ENCODE measurements at regions not wholly inside any gene's neighbourhood (a gene's known extent, or its start where the extent isn't known, plus 50 kb on each side); places are given as distances from the start of the nearest gene placed in this dataset.

DNA sequence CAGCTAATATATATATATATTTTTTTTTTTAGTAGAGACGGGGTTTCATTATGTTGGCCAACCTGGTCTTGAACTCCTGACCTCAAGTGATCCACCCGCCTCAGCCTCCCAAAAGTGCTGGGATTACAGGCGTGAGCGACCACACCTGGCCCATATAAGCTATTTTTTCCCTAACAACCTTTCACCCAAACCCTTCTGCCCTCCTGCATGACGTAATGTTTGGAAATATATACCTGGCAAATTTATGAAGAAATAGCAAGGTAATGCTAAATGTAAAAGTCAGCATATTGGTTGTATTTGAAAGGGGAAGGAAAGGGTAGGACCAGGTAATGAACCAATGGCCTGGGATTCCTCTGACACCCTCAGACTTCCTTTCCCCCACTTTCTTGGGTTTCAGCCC is 325.5 kb upstream of the ARID1B start:
- H3K4me1 ChIP-seq (ENCODE audit: control insufficient read depth in 1 of 2, insufficient read depth in 2 of 2, low read length in 2 of 2) = no peaks in the 10 kb centered on the region
- intact Hi-C loops (cut with micrococcal nuclease) = no loop called here
- CTCF ChIA-PET = no interaction called here

More for the DNA sequence above, 325.5 kb upstream of the ARID1B start:
- H3K4me2 ChIP-seq (ENCODE audit: low read length) = no peak overlapping the region
- TF ChIP-seq FOSL1 (IDR thresholded peaks at IDR 0.05; ENCODE audit: low read depth) (no peak), CEBPB (IDR thresholded peaks at IDR 0.05; ENCODE audit: low read depth) (no peak), JUND (IDR thresholded peaks at IDR 0.05) (no peak), RAD21 (IDR thresholded peaks at IDR 0.05; ENCODE audit: low read depth) (no peak), TCF7L2 (IDR thresholded peaks at IDR 0.05; ENCODE audit: borderline replicate concordance, extremely low read depth, insufficient read depth, insufficient read length) (no peak), SP1 (IDR thresholded peaks at IDR 0.05; ENCODE audit: low read depth) (no peak), YY1 (IDR thresholded peaks at IDR 0.05; ENCODE audit: extremely low read depth, insufficient replicate concordance, low read depth, low read length) (no peak), SIN3A (IDR thresholded peaks at IDR 0.05; ENCODE audit: low read depth) (no peak)
- TF ChIP-seq, protein P1, sequence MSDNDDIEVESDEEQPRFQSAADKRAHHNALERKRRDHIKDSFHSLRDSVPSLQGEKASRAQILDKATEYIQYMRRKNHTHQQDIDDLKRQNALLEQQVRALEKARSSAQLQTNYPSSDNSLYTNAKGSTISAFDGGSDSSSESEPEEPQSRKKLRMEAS (IDR thresholded peaks at IDR 0.05) = no peak
- TF ChIP-seq, protein P2, sequence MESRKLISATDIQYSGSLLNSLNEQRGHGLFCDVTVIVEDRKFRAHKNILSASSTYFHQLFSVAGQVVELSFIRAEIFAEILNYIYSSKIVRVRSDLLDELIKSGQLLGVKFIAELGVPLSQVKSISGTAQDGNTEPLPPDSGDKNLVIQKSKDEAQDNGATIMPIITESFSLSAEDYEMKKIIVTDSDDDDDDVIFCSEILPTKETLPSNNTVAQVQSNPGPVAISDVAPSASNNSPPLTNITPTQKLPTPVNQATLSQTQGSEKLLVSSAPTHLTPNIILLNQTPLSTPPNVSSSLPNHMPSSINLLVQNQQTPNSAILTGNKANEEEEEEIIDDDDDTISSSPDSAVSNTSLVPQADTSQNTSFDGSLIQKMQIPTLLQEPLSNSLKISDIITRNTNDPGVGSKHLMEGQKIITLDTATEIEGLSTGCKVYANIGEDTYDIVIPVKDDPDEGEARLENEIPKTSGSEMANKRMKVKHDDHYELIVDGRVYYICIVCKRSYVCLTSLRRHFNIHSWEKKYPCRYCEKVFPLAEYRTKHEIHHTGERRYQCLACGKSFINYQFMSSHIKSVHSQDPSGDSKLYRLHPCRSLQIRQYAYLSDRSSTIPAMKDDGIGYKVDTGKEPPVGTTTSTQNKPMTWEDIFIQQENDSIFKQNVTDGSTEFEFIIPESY (IDR thresholded peaks at IDR 0.05; ENCODE audit: extremely low read depth, insufficient replicate concordance, low read length) = no peak
- TF ChIP-seq, protein P3, sequence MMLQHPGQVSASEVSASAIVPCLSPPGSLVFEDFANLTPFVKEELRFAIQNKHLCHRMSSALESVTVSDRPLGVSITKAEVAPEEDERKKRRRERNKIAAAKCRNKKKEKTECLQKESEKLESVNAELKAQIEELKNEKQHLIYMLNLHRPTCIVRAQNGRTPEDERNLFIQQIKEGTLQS (IDR thresholded peaks at IDR 0.05) = no peak
- BruUV-seq (replicated peaks) = no TSS peak
- no peak overlapping the region for H3K4me3 ChIP-seq (replicated peaks in 1 of 2; ENCODE audit: low read depth in 1 of 2, low read length in 2 of 2)
- RAD21 ChIA-PET (ENCODE audit: low non-redundant PET in 1 of 2, low total read pairs in 2 of 2, uncharacterized antibody in 2 of 2, unreplicated experiment in 2 of 2) = no interaction called here
- H3K9ac ChIP-seq (ENCODE audit: low read length) = no peak overlapping the region
- no peaks in the 10 kb centered on the region for H3K79me2 ChIP-seq (ENCODE audit: insufficient read depth, low read length)
- no peak for DNase-seq (ENCODE audit: low read depth, low spot score)
- no peaks in the 10 kb centered on the region for H4K20me1 ChIP-seq (ENCODE audit: insufficient read depth)
- no peak overlapping the region for H2AFZ ChIP-seq (ENCODE audit: low read depth, low read length, poor library complexity, severe bottlenecking)
- POLR2A ChIA-PET = no interaction called here
- no peaks in the 10 kb centered on the region for H3K9me3 ChIP-seq (ENCODE audit: control insufficient read depth in 1 of 2, insufficient read depth in 1 of 2, low read depth in 1 of 2, low read length in 2 of 2)
- no peaks in the 10 kb centered on the region for H3K27me3 ChIP-seq (ENCODE audit: insufficient read depth, low read length)
- no peaks in the 10 kb centered on the region for H3K9me2 ChIP-seq (ENCODE audit: insufficient read depth)
- H3K27ac ChIP-seq (ENCODE audit: low read depth, low read length) = no peak overlapping the region
- no peaks in the 10 kb centered on the region for H3K36me3 ChIP-seq (ENCODE audit: control insufficient read depth in 1 of 2, insufficient read depth in 2 of 2, low read length in 2 of 2)
- ATAC-seq = no peak
